Peyer's patch (tissue), 4 donors: ENCODE measurements at regions not wholly inside any gene's neighbourhood (a gene's known extent, or its start where the extent isn't known, plus 50 kb on each side); places are given as distances from the start of the nearest gene placed in this dataset.

Source experiments
- CTCF ChIP-seq, 6 experiments: fragments of 450-650 bp in 4 of 6; fragments of 200-600 bp in 2 of 6; sonication (generic) in 1 of 6; IDR thresholded peaks; one replicate each; pipeline ENCODE4 v1.5.1; 2017 to 2019; ENCODE audit warnings: antibody characterized with exemption in 6 of 6, mild to moderate bottlenecking in 3 of 6, moderate library complexity in 1 of 6
- POLR2A ChIP-seq, 2 donors: fragments of 450-650 bp; IDR thresholded peaks; one replicate each; pipeline ENCODE4 v1.5.1; 2017; ENCODE audit warnings: antibody characterized with exemption in 2 of 2, mild to moderate bottlenecking in 2 of 2, moderate library complexity in 2 of 2

DNA sequence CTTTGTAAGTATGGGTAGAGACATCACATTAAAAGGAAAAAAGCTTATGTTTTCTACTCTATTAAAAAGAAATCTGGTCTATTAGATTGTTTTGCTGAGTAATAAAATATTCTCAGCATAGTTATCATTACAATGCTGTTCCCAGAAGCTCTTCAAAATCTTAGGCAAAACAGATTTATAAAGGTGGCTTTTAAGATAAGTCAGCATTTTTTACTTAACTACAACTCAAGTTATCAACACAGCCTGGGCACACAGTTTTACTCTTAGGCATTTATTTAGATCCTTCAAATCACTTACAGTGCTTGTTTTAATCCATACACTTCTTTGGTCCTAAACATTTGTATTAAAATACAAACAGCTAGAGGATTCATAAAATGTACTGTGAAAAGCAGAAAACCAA is 534.8 kb upstream of the NCAM2 start:
- no peak for TF ChIP-seq CTCF (IDR thresholded peaks at IDR 0.05)
- no peak for TF ChIP-seq POLR2A (IDR thresholded peaks at IDR 0.05)
